SK-N-SH (cell line): ENCODE measurements at regions not wholly inside any gene's neighbourhood (a gene's known extent, or its start where the extent isn't known, plus 50 kb on each side); places are given as distances from the start of the nearest gene placed in this dataset.
"Not testable (repeated sequence)": the region's sequence is repeated elsewhere in the genome, so short reads cannot be mapped to it uniquely, and the experiment has no call there.

Experiments used
- ELF1 ChIP-seq: IDR thresholded peaks from 2 replicates; pipeline ENCODE4 v1.4.0; 2012
- EP300 ChIP-seq, 2 experiments: IDR thresholded peaks; 2 replicates each; pipeline versions ENCODE4 v1.4.0 to v1.6.1; 2012; ENCODE audit warnings: borderline replicate concordance in 1 of 2, low read depth in 1 of 2, low read length in 1 of 2
- EZH2phosphoT487 ChIP-seq: fragments of 200-600 bp; sonication (generic); IDR thresholded peaks from 2 replicates; pipeline ENCODE4 v1.6.1; 2017; ENCODE audit warnings: low read depth, mixed run types, mild to moderate bottlenecking, antibody characterized with exemption, moderate library complexity, borderline replicate concordance
- FOSL2 ChIP-seq: IDR thresholded peaks from 2 replicates; pipeline ENCODE4 v1.4.0; 2012; ENCODE audit warnings: low read depth, mild to moderate bottlenecking, moderate library complexity, borderline replicate concordance
- FOXJ3 ChIP-seq: sonication (generic); formaldehyde crosslinking; IDR thresholded peaks from 2 replicates; pipeline ENCODE4 v1.5.1; 2020; ENCODE audit warnings: mild to moderate bottlenecking, missing genetic modification reagents
- JUND ChIP-seq: IDR thresholded peaks from 2 replicates; pipeline ENCODE4 v1.4.0; 2012
- NRF1 ChIP-seq: IDR thresholded peaks from 2 replicates; pipeline ENCODE4 v1.6.1; 2012; ENCODE audit warnings: low read depth, mild to moderate bottlenecking, low read length
- SMC3 ChIP-seq: IDR thresholded peaks from 2 replicates; pipeline ENCODE4 v1.6.1; 2012; ENCODE audit warnings: low read depth, low read length, improper control_type of control experiment
- TCF12 ChIP-seq: IDR thresholded peaks from 2 replicates; pipeline ENCODE4 v1.4.0; 2012
- TEAD4 ChIP-seq: IDR thresholded peaks from 2 replicates; pipeline ENCODE4 v1.4.0; 2012; ENCODE audit warnings: mild to moderate bottlenecking, borderline replicate concordance; ENCODE audit not compliant: insufficient read depth
- TF ChIP-seq, protein P1 (sequence below): fragments of 200-600 bp; sonication (generic); IDR thresholded peaks from 2 replicates; pipeline ENCODE4 v1.6.1; 2017; ENCODE audit warnings: antibody characterized with exemption, mild to moderate bottlenecking, moderate library complexity
- TF ChIP-seq, protein P2 (sequence below): IDR thresholded peaks from 2 replicates; pipeline ENCODE4 v1.4.0; 2012; ENCODE audit warnings: low read depth
- TF ChIP-seq, protein P3 (sequence below): IDR thresholded peaks from 2 replicates; pipeline ENCODE4 v1.6.1; 2012; ENCODE audit warnings: mild to moderate bottlenecking, low read depth, low read length, moderate library complexity

DNA sequence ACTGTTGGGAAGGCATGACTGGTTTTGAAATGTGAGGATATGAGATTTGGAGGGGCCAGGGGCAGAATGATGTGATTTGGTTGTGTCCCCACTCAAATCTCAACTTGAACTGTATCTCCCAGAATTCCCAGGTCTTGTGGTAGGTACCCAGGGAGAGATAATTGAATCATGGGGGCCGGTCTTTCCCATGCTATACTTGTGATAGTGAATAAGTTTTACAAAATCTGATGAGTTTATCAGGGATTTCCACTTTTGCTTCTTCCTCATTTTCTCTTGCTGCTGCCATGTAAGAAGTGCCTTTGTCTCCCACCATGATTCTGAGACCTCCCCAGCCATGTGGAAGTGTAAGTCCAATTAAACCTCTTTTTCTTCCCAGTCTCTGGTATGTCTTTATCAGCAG is 170.1 kb upstream of the JUN start:
- TF ChIP-seq, protein P1, sequence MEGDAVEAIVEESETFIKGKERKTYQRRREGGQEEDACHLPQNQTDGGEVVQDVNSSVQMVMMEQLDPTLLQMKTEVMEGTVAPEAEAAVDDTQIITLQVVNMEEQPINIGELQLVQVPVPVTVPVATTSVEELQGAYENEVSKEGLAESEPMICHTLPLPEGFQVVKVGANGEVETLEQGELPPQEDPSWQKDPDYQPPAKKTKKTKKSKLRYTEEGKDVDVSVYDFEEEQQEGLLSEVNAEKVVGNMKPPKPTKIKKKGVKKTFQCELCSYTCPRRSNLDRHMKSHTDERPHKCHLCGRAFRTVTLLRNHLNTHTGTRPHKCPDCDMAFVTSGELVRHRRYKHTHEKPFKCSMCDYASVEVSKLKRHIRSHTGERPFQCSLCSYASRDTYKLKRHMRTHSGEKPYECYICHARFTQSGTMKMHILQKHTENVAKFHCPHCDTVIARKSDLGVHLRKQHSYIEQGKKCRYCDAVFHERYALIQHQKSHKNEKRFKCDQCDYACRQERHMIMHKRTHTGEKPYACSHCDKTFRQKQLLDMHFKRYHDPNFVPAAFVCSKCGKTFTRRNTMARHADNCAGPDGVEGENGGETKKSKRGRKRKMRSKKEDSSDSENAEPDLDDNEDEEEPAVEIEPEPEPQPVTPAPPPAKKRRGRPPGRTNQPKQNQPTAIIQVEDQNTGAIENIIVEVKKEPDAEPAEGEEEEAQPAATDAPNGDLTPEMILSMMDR = not testable (repeated sequence)
- not testable (repeated sequence) for TF ChIP-seq SMC3; ELF1; TEAD4; JUND; EZH2phosphoT487; FOXJ3; TCF12; EP300 (IDR thresholded peaks at IDR 0.05; ENCODE audit: borderline replicate concordance in 1 of 2, low read depth in 1 of 2, low read length in 1 of 2); NRF1; FOSL2
- TF ChIP-seq, protein P2, sequence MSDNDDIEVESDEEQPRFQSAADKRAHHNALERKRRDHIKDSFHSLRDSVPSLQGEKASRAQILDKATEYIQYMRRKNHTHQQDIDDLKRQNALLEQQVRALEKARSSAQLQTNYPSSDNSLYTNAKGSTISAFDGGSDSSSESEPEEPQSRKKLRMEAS = not testable (repeated sequence)
- TF ChIP-seq, protein P3, sequence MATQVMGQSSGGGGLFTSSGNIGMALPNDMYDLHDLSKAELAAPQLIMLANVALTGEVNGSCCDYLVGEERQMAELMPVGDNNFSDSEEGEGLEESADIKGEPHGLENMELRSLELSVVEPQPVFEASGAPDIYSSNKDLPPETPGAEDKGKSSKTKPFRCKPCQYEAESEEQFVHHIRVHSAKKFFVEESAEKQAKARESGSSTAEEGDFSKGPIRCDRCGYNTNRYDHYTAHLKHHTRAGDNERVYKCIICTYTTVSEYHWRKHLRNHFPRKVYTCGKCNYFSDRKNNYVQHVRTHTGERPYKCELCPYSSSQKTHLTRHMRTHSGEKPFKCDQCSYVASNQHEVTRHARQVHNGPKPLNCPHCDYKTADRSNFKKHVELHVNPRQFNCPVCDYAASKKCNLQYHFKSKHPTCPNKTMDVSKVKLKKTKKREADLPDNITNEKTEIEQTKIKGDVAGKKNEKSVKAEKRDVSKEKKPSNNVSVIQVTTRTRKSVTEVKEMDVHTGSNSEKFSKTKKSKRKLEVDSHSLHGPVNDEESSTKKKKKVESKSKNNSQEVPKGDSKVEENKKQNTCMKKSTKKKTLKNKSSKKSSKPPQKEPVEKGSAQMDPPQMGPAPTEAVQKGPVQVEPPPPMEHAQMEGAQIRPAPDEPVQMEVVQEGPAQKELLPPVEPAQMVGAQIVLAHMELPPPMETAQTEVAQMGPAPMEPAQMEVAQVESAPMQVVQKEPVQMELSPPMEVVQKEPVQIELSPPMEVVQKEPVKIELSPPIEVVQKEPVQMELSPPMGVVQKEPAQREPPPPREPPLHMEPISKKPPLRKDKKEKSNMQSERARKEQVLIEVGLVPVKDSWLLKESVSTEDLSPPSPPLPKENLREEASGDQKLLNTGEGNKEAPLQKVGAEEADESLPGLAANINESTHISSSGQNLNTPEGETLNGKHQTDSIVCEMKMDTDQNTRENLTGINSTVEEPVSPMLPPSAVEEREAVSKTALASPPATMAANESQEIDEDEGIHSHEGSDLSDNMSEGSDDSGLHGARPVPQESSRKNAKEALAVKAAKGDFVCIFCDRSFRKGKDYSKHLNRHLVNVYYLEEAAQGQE = not testable (repeated sequence)
